Stomach (tissue), 4 donors: ENCODE measurements at regions not wholly inside any gene's neighbourhood (a gene's known extent, or its start where the extent isn't known, plus 50 kb on each side); places are given as distances from the start of the nearest gene placed in this dataset.
"Not testable (repeated sequence)": the region's sequence is repeated elsewhere in the genome, so short reads cannot be mapped to it uniquely, and the experiment has no call there.

Experiments
- CTCF ChIP-seq, 7 experiments: fragments of 450-650 bp in 4 of 7; fragments of 200-600 bp in 3 of 7; sonication (generic) in 3 of 7; IDR thresholded peaks; one replicate each; pipeline ENCODE4 v1.5.1; 2016 to 2019; ENCODE audit warnings: antibody characterized with exemption in 7 of 7, control low read depth in 2 of 7, mild to moderate bottlenecking in 1 of 7
- EP300 ChIP-seq: sonication (generic); formaldehyde crosslinking; IDR thresholded peaks from one replicate; pipeline ENCODE4 v1.6.1; 2017; ENCODE audit warnings: antibody characterized with exemption
- POLR2A ChIP-seq, 4 donors: fragments of 450-650 bp; IDR thresholded peaks; one replicate each; pipeline ENCODE4 v1.6.1; 2016; ENCODE audit warnings: antibody characterized with exemption in 4 of 4, control low read depth in 2 of 4, mild to moderate bottlenecking in 1 of 4, moderate library complexity in 1 of 4

- TF ChIP-seq CTCF (IDR thresholded peaks at IDR 0.05); POLR2A (IDR thresholded peaks at IDR 0.05); EP300: not testable (repeated sequence)
These were observed 2579.2 kb upstream of the TPTE start for GRCh38 chr21:7942219-7942618.
